B cell (primary cell): ENCODE measurements at regions not wholly inside any gene's neighbourhood (a gene's known extent, or its start where the extent isn't known, plus 50 kb on each side); places are given as distances from the start of the nearest gene placed in this dataset.

Source experiments
- ATAC-seq: fragments of 200-7000 bp; cut with Tn5 transposase; one replicate; pipeline ENCODE4 v1.10.0; 2021; ENCODE audit warnings: low read depth, mild to moderate bottlenecking, moderate number of reproducible peaks, moderate library complexity
- CTCF ChIA-PET: fragments of 350-600 bp; sonication (Branson Sonifier 250); formaldehyde crosslinking; loops from one replicate; lab custom pipeline; 2021; ENCODE audit warnings: antibody characterized with exemption, inconsistent platforms; lab: Charles Lee
- POLR2A ChIA-PET: fragments of 350-600 bp; sonication (Branson Sonifier 250); formaldehyde crosslinking; loops from one replicate; lab custom pipeline; 2021; ENCODE audit warnings: antibody characterized with exemption; lab: Charles Lee
- DNase-seq: peaks from one replicate; pipeline ENCODE4 v3.0.0; 2013
- H2AFZ ChIP-seq: 2 replicates; pipeline ENCODE4 v1.6.1; 2012; ENCODE audit warnings: mild to moderate bottlenecking, low read depth, low read length; ENCODE audit not compliant: insufficient read depth, poor library complexity, severe bottlenecking
- H3K27ac ChIP-seq, 2 donors: 1 replicate in 1 of 2; 2 replicates in 1 of 2; pipeline ENCODE4 v1.5.1; 2012 to 2013; ENCODE audit warnings: low read length in 2 of 2, mild to moderate bottlenecking in 2 of 2, moderate library complexity in 1 of 2
- H3K27me3 ChIP-seq, 4 experiments: fragments of 200-600 bp in 1 of 4; sonication (generic) in 1 of 4; replicated peaks in 1 of 4; 1 replicate in 2 of 4; 2 replicates in 2 of 4; pipeline versions ENCODE4 v1.6.1 to v1.7.0; 2013 to 2016; ENCODE audit warnings: low read length in 3 of 4, mild to moderate bottlenecking in 2 of 4, mixed read lengths in 1 of 4, moderate library complexity in 1 of 4; ENCODE audit not compliant: insufficient read depth in 4 of 4, control insufficient read depth in 3 of 4; ENCODE audit errors: control extremely low read depth in 1 of 4
- H3K36me3 ChIP-seq, 2 experiments: replicated peaks in 1 of 2; 1 replicate in 1 of 2; 2 replicates in 1 of 2; pipeline versions ENCODE4 v1.6.1 to v1.7.1; 2013; ENCODE audit warnings: low read length in 1 of 2; ENCODE audit not compliant: insufficient read depth in 2 of 2, control insufficient read depth in 1 of 2; ENCODE audit errors: control extremely low read depth in 1 of 2, extremely low read depth in 1 of 2
- H3K4me1 ChIP-seq, 2 donors: fragments of 200-600 bp in 1 of 2; sonication (generic) in 1 of 2; 1 replicate in 1 of 2; 2 replicates in 1 of 2; pipeline versions ENCODE4 v1.5.1 to v1.6.1; 2013 to 2017; ENCODE audit warnings: low read length in 2 of 2; ENCODE audit not compliant: control insufficient read depth in 2 of 2, insufficient read depth in 2 of 2
- H3K4me2 ChIP-seq: replicated peaks from 2 replicates; pipeline ENCODE3; 2012; ENCODE audit warnings: mild to moderate bottlenecking, low read depth, low read length; ENCODE audit not compliant: poor library complexity, severe bottlenecking
- H3K4me3 ChIP-seq, 5 experiments: fragments of 200-600 bp in 1 of 5; sonication (generic) in 1 of 5; 1 replicate in 3 of 5; 2 replicates in 2 of 5; pipeline versions ENCODE4 v1.5.1 to v1.7.0; 2011 to 2016; ENCODE audit warnings: low read length in 4 of 5, mild to moderate bottlenecking in 4 of 5, low read depth in 2 of 5, control low read depth in 1 of 5, moderate library complexity in 1 of 5; ENCODE audit not compliant: insufficient read depth in 1 of 5; ENCODE audit errors: control extremely low read depth in 1 of 5, extremely low read depth in 1 of 5
- H3K79me2 ChIP-seq: fragments of 200-600 bp; sonication (generic); one replicate; pipeline ENCODE4 v1.6.0; 2016; ENCODE audit warnings: low read length; ENCODE audit not compliant: control insufficient read depth, insufficient read depth
- H3K9ac ChIP-seq: fragments of 200-600 bp; sonication (generic); 2 replicates; pipeline ENCODE4 v1.6.1; 2017; ENCODE audit warnings: mild to moderate bottlenecking, low read length, moderate library complexity
- H3K9me3 ChIP-seq, 3 donors: one replicate each; pipeline versions ENCODE4 v1.6.1 to v1.7.1; 2013; ENCODE audit warnings: low read length in 2 of 3; ENCODE audit not compliant: control insufficient read depth in 2 of 3, insufficient read depth in 1 of 3; ENCODE audit errors: control extremely low read depth in 1 of 3
- H4K20me1 ChIP-seq: 2 replicates; pipeline ENCODE4 v1.6.0; 2012; ENCODE audit warnings: mild to moderate bottlenecking, low read length; ENCODE audit not compliant: insufficient read depth, control insufficient read depth, poor library complexity, severe bottlenecking
- H3K27ac Mint-ChIP-seq: one replicate; pipeline ENCODE4 v1.8.0; 2021; ENCODE audit warnings: mixed read lengths
- H3K27me3 Mint-ChIP-seq: one replicate; pipeline ENCODE4 v1.8.0; 2021; ENCODE audit warnings: mixed read lengths
- H3K4me1 Mint-ChIP-seq: one replicate; pipeline ENCODE4 v1.8.0; 2021; ENCODE audit warnings: mixed read lengths
- H3K4me3 Mint-ChIP-seq: one replicate; pipeline ENCODE4 v1.8.0; 2021; ENCODE audit warnings: mixed read lengths
- H3K9me3 Mint-ChIP-seq: one replicate; pipeline ENCODE4 v1.8.0; 2022; ENCODE audit warnings: mixed read lengths; ENCODE audit not compliant: insufficient read depth
- CTCF ChIP-seq: fragments of 200-600 bp; IDR thresholded peaks from one replicate; pipeline ENCODE4 v1.8.0; 2022; ENCODE audit warnings: antibody characterized with exemption, mild to moderate bottlenecking
- EZH2 ChIP-seq: IDR thresholded peaks from 2 replicates; pipeline ENCODE4 v1.6.1; 2012; ENCODE audit warnings: borderline replicate concordance, low read depth, mild to moderate bottlenecking, moderate library complexity, low read length; ENCODE audit not compliant: insufficient read depth, poor library complexity, severe bottlenecking
- WGBS: methylation state at CpG from one replicate; pipeline ENCODE4 v1.1.5; 2013; ENCODE audit warnings: missing lambda C conversion rate; ENCODE audit not compliant: insufficient coverage; 5-methylcytosine and 5-hydroxymethylcytosine counted together
- intact Hi-C: fragments of 100-400 bp; cut with micrococcal nuclease; formaldehyde crosslinking; loops from one replicate; pipeline ENCODE4 v1.10.0; 2022

- Histone ChIP-seq H3K4me3 (no peak overlapping the region), H3K9ac (no peak overlapping the region), H2AFZ (no peak overlapping the region), H3K36me3 (no peaks in the 10 kb centered on the region), H3K9me3 (no peaks in the 10 kb centered on the region), H3K27me3 (no peaks in the 10 kb centered on the region), H3K4me1 (no peaks in the 10 kb centered on the region), H4K20me1 (no peaks in the 10 kb centered on the region), H3K79me2 (no peaks in the 10 kb centered on the region), H3K4me2 (no peak overlapping the region), H3K27ac (no peak overlapping the region)
- H3K27me3 Mint-ChIP-seq = no peaks in the 10 kb centered on the region
- no peak overlapping the region for H3K4me3 Mint-ChIP-seq
- no peak overlapping the region for H3K27ac Mint-ChIP-seq
- POLR2A ChIA-PET = no interaction called here
- CTCF ChIA-PET = no interaction called here
- DNase-seq = no peak
- no peaks in the 10 kb centered on the region for H3K9me3 Mint-ChIP-seq
- intact Hi-C loops = no loop called here
- TF ChIP-seq EZH2 = no peak
- TF ChIP-seq CTCF = no peak
- H3K4me1 Mint-ChIP-seq = no peaks in the 10 kb centered on the region
- no peak for ATAC-seq
Observed at GRCh38 chr16:76780556-76780955, 410.4 kb upstream of the MON1B start.

- 77% methylated on average over 4 of the region's 5 CpGs for WGBS
- Histone ChIP-seq H4K20me1 (no peaks in the 10 kb centered on the region), H3K4me3 (no peak overlapping the region), H2AFZ (no peak overlapping the region), H3K27ac (no peak overlapping the region), H3K9me3 (no peaks in the 10 kb centered on the region), H3K27me3 (no peaks in the 10 kb centered on the region), H3K36me3 (no peaks in the 10 kb centered on the region), H3K4me2 (no peak overlapping the region), H3K9ac (no peak overlapping the region), H3K4me1 (no peaks in the 10 kb centered on the region), H3K79me2 (no peaks in the 10 kb centered on the region)
- intact Hi-C loops = no loop called here
- peaks cover 7% of the 10 kb centered on the region for H3K9me3 Mint-ChIP-seq
- no peak overlapping the region for H3K4me3 Mint-ChIP-seq
- H3K27me3 Mint-ChIP-seq = no peaks in the 10 kb centered on the region
- POLR2A ChIA-PET = no interaction called here
- TF ChIP-seq EZH2 (no peak), CTCF (no peak)
- no peak overlapping the region for H3K27ac Mint-ChIP-seq
- ATAC-seq (no peak), DNase-seq (no peak)
- CTCF ChIA-PET = no interaction called here
- H3K4me1 Mint-ChIP-seq = no peaks in the 10 kb centered on the region
Observed at GRCh38 chr16:76784530-76784929, 406.5 kb upstream of the MON1B start.
